HG02973 (cell line): ENCODE measurements at regions not wholly inside any gene's neighbourhood (a gene's known extent, or its start where the extent isn't known, plus 50 kb on each side); places are given as distances from the start of the nearest gene placed in this dataset.

ENCODE experiments used
- ATAC-seq: cut with Tn5 transposase; IDR thresholded peaks from one replicate; pipeline ENCODE4 v1.9.1; 2021; ENCODE audit warnings: moderate library complexity; ENCODE audit not compliant: unreplicated experiment

DNA sequence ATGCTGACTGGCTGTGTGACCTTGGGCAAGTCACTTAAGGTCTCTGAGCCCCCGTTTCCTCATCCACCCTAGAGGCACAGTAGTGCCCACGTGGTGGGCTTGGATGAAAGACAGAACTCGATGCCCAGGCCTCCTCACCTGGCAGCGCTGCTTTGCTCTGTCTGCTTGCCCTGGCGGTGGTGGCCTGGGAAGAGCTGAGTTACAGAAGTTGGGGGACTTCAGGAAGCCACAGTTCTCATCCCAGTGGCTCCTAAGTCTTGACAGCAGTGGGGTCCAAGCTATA, 171.5 kb upstream of the IER5L start:
- ATAC-seq = no peak

DNA sequence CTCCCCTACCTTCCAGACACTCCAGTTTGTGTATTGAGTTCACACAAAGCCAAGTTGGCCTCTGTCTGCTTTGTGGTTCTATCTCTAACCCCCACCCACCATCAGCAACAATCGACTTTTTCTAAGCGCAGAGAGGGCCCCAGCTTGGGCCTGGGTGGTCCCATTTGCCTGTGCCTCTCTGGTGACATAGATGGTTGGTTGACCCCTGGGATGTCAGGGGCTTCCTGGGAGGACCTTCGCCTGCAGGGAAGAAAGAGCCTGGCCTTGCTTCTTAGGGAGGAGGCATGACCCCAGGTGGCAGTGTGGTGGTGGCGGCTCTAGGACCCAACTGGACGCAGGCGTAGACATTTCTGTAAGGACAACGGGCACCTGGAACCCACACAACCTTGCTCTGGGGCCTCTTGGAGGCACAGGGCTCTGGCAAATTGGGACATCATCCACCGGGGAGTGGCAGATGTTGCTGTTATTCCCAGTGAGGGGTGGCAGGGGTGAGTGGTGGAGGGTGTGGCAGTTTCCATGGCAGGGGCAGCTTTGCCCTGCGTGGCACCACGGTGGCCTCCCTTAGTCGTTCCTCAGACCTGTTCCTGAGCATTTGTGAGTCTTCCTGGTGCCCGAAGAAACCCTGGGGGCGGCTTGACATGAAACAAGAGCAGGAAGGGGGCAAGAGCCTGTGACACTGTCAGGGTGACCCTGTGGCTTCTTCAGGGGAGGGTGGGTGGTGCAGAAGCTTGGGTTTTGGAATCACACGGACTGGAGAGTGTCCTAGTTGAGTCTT, 171.0 kb upstream of the IER5L start:
- ATAC-seq = no peak

DNA sequence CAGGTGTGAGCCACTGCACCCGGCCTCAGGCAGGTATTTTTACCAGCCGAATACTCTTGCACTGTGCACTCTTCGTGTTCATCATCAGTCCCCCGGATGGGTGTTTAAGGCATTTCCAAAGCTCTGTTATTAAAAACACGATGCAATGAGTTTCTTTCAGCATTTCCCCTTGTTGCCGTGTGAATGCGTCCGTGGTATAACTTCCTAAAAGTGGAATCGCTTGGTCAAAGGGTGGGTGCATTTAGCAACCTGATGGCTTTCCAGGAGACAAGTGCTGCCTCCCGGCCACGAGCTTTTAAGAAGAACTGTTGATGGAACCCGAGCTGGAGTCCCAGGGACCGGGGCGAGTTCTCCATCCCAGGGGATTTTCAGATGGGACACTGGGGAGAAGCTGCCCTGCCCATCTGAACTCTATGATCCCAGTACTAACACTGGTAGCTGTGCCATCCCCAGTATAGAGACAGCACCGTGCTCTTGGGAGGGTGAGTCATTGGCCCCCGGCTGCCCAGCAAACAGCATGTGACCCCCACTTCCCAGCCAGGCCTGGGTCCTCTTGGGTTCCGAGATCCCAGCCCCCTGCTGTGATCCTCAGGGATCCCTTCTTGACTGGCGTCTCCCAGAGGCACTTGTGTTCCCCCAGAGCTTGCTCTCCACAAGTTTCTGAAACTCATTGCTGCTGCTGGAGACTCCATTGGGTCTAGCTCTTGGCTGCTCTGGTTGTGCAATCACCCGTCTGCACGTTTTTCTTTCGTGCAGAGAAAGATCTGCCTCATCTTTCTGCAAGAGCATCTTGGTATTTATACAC, 169.5 kb upstream of the IER5L start:
- no peak for ATAC-seq

DNA sequence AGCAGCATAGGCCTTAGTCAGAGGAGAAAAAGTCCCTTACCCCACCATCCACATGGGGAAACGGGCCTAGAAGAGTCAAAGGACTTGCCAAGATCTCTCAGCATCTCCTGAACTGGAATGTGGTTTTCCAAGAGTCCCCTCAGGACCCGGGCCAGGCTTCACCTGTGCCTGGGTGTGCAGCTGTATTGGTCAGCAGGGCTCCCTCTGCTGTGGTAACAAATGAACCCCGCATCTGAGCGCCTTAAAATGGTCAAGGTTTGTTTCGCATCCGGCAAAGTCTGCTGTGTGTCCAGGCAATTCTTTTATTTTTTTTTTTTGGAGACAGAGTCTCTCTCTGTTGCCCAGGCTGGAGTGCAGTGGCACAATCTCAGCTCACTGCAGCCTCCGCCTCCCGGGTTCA, 168.0 kb upstream of the IER5L start:
- no peak for ATAC-seq

DNA sequence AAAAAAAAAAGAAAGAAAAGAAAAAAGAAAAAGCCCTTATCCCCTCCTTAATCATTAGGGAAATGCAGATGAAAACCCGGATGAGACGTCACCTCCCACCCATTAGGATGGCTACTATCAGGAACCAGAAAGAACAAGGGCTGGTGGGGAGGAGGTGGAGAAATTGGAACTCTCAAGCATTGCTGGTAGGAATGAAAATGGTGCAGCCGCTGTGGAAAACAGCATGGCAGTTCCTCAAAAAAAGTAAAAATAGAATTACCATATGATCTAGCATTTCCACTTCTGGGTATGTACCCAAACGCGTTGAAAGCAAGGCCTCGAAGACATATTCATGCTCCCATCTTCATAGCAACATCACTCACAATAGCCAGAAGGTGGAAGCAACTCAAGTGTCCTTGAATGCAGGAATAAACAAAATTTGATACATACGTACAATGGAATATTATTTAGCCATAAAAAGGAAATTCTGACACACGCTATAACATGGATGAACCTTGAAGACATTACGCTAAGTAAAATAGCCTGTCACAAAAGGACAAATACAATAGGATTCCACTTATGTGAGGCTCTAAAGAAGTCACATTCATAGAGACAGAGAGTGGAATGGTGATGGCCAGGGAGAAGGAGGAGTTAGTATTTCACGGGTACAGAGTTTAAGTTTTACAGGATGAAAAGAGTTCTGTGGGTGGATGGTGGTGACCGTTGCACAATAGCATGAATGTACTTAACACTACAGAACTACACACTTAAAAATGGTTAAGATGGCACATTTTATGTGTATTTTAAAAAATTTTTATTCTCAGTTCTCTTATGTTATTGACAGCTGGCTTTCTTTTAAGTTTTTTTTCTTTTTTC, 166.8 kb upstream of the IER5L start:
- no peak for ATAC-seq

DNA sequence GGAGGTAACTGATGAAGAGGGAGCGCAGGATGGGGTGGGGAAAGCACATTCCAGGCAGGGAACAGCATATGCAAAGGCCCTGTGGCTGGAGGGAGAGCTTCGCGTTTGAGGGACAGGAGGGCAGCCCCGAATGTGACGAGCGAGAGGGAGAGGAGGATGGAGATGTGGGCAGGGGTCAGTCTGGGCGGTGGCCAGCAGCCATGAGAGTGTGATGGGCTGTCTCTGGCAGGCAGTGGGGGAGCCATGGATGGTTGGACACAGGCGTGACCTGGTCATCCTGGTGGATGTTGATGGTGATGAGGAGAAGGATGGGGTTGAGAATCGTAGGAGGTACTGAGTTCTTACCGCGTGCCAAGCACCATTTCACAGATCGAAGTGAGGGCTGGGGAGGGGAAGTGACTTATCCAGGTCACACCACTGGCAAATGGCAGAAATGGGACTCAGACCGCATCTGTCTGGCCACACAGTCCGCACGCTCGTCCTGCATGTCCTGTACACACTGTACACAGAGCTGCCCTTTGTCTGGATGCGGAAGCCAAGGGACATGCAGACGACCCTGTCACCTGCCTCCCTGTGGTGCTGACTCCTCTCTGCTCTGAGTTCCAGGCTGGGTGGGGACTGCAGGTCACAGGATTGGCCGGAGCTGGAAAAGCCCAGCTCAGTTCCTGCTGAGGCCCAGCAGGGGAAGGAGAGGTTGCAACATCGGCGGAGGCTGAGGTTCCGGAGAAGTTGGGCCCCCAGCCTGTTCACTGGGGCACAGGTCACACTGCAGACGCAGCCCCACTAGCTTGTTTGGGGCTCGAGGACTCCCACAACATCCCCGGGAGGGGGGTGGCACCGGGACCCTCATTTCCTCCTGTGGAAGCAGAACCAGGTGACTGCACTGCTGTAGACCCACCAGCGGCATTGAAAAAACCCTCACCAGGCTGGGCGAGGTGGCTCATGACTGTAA, 165.6 kb upstream of the IER5L start:
- ATAC-seq = no peak

DNA sequence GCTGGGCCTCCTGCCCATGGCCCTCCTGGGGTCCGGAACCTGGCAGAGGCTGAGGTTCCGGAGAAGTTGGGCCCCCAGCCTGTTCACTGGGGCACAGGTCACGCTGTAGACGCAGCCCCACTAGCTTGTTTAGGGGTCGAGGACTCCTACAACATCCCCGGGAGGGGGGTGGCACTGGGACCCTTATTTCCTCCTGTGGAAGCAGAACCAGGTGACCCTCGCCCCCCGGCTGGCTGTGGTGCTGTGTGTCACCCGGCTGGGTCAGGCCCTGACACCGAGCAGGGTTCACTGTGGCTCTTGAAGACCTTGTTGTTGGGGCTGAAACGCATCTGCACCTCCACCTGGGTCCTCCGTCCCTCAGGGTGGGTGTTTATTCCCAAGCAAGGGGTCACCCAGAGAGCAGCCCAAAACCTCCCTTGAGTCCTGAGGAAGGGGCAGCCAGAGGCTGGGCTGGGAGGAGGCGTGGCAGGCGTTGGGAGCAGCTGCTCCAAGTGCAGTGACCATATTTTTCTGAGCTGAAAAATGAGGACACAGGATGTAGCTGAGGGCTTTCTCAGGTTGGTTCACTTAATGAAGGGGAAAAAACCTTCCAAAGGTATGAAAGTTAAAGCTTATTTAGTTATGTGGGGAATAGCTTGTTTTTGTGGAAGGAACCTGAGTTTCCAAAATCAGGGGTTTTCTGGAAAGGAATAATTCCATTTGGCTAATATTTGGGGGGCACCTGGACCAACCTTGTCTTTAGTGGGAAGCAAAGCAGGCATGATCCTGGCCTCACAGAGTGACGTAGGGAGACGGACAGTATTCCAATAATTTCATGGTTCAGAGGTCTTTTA, 164.7 kb upstream of the IER5L start:
- no peak for ATAC-seq

DNA sequence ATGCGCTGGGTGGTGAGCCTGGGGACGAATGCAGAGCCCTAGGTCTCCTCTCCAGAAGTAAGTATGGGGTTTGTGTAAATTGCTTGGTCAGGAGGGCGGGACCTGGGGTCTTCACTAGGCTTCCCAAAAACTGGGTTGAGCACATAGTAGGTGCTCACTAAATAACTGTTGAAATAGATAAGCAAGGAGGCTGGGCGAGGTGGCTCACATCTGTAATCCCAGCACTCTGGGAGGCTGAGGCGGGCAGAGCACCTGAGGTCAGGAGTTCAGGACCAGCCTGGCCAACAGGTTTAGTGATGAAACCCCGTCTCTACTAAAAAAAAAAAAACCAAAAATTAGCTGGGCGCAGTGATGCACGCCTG, 163.9 kb upstream of the IER5L start:
- ATAC-seq = no peak

DNA sequence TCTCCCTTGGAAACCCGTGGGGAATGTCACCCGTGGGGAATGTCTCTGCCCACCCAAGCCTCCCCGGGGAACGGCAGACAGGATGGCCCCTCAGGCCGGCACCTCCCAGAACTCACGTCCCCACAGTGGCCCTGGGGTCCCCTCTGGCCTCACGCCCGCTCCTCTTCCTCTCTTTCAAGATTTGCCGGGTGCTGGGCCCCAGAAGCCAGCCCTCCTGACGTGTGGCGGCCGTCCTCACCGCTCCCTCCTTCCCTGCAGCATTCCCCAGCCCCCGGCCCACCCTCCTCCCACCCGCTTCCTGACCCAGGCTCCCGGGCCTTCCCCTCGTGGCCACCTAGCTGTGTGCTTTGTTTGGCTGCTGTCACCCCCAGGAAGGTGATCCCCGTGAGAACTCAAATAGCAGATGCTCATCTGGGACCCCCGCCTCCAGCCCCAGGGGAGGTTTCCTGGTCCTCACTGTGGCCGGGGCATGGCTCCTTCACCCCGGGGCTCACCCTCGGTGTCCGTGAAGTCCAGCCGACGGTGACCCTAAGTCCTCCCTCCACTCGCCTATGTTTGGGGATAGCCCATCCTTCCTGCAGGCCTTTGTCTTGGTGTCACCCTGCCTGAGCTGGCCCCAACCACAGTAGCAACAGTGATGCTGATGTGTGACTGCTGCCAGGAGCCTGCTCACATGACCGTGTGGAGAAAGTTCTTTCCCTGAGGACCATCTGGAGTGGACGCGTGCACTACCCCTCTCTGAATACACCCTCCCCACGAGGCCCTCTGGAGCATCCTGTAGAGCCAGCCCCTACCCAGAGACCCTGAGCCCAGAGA, 163.3 kb upstream of the IER5L start:
- no peak for ATAC-seq

DNA sequence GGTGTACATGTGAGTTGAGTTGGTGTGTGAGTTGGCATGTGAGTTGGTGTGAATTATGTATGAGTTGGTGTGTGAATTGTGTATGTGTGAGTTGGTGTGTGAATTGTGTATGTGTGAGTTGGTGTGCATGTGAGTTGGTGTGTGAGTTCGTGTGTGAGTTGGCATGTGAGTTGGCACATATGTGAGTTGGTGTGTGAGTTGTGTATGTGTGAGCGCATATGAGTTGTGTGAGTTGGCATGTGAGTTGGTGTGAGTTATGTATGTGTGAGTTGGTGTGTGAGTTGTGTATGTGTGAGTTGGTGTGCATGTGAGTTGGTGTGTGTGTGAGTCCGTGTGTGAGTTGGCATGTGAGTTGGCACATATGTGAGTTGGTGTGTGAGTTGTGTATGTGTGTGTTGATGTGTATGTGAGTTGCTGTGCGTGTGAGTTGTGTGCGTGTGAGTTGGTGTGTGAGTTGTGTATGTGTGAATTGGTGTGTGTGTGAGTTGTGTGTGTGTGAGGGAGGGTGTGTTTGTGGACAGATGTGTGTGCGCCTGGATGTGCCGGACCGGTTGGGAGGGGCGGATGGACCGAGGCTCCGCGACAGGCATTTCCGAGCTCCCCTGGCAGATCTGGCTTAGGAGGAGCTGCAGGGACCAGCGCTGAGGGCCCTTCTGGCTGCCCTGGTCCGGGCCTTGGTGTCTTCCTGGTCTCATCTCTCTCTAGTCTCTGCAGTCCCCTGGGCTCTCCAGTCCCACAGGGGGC, 162.5 kb upstream of the IER5L start:
- ATAC-seq = no peak

DNA sequence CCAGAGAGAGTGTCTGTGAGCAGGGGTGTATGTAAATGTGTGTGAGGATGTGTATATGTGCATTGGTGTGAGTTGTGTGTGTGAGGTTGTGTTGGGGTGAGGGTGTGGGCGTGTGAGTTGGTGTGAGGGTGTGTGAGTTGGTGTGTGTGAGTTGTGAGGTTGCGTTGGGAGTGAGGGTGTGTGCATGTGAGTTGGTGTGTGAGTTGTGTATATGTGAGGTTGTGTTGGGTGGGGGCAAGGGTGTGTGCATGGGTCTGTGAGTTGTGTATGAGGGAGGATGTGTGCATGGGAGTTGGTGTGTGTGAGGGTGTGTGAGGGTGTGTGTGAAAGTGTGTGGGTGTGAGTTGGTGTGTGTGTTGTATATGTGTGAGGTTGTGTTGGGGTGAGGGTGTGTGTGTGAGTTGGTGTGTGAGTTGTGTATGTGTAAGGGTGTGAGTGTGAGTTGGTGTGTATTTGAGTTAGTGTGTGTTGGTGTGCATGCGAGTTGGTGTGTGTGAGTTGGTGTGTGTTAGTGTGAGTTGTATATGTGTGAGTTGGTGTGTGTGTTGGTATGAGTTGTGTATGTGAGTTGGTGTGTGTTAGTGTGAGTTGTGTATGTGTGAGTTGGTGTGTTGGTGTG, 161.6 kb upstream of the IER5L start:
- no peak for ATAC-seq

DNA sequence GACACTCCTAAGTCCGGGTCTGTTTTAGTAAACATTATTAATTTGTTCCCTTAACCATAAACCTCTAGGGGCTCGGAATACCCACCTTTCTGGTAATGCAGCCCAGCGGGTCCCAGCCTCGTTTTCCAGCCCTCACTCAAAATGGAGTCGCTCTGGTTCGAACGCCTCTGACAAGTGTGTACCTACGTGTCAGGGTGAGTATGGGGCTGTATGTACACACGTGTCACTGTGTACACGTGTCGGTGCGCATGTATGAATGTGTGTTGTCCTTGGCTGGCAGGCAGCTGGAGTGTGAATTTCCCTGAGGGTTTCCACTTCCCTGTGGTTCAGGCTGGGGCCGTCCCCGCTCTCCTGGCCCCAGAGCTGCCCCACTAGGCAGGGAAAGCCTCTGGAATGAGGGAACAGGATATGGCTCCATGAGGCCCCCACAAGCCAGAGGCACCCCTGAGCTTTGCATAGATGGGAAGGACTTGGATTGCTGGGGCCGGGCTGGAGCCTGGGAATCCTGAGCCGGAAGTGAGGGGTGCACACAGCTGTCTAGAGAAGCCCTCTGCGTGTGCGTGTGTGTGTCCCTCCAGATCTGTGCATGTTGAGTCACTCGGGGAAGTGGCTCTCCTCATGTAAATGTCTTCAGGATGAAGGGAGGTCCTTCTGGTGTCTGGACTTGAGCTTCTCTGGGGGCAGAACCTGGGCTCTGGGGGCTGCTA, 160.8 kb upstream of the IER5L start:
- ATAC-seq = no peak

DNA sequence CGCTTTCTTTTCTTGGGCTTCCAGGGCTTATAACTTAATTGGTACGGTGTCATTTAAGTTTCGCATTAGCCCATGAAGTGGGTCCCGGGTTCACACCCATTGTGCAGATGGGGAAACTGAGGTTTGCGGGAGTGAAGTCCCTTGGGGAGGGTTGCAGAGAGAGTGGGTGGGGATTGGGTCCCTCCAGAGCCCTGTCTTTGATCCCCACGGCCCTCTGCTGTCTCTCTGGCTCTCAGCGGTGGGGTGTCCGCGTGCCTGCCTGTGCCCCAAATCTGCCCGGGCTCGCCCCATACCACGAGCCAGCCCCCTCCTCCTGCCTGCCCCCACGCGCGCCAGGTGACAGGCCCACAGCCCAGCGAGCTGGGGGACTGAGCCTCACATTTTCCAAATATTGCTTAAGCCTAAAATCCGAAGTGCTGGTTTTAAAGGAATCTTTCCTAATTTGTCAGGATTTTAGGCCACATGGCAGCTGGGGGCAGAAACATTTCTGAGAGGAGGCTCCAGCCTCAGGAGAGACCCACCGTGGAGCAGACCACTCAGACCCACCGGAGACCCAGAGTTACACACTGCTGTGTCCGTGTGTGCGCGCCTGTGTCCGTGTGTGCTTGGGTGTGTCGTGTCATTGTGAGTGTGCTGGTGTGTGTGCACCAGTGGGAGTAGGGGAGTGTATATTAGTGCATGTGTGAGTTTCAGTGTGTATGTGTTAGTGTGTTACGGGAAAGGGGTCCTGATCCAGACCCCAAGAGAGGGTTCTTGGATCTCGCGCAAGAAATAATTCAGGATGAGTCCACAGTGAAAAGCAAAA, 159.5 kb upstream of the IER5L start:
- no peak for ATAC-seq

DNA sequence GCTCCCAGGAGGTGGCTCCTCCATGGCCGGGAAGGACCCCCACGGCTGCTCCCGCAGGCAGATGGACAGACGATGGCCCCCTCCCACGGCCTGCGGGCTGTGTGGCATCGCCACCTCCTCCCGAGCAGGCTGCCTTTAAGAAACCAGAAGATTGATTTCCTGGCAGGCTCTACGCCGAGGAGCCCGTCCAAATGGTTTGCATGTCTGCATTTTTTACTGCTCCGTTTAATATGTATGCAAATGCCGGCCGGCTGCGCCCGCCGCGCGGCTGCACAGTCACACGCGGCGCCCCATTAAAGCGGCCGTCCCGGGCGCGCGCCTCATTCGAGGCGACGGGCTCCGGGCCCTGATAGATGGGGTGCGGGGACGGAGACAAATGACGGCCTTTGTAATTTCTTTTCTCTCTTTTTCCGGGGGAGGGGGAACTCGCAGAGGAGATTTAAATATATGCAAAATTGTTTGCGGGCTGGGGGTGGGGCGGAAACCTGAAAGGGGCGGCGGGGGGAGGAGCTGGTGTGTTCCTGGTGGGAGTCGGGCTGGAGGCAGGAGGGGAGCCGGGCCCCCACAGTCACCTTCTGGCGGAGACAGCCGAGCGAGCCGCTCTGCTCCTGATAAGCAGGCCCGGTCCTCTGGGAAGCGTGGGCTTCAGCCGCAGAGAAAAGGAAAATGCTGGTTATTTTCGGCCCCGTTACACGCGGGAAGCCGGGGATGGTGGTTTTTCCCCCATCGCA, 158.7 kb upstream of the IER5L start:
- ATAC-seq = no peak

DNA sequence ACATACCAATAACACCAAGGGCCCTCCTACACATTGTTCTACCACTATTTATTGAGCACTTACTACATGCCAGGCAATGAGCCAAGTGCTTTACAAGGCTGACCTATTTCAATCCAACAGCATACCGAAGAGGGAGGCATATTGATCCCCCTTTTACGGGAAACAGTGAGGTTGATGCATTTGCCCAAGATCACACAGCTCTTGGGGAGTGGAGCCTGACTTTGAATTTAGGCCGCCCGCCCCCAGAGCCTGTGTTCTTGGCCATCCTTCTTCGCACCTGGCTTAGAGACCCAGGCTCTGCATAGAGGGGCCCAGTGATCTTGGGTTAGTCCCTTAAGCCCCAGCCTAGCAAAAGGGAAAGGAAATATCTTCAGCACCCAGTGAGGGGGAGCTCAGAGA, 158.1 kb upstream of the IER5L start:
- ATAC-seq = no peak
